ENCODE measurements at regions not wholly inside any gene's neighbourhood (a gene's known extent, or its start where the extent isn't known, plus 50 kb on each side); places are given as distances from the start of the nearest gene placed in this dataset.
A peak's percentile ranks its signal among the peaks of the same experiment; 100 is the strongest.

- Histone ChIP-seq H3K27ac (no peak overlapping the region), H3K36me3 (no peaks in the 10 kb centered on the region), H3K27me3 (no peaks in the 10 kb centered on the region), H3K9me3 (no peaks in the 10 kb centered on the region), H3K4me1 (no peaks in the 10 kb centered on the region), H3K4me3 (no peak overlapping the region)
- no peak for TF ChIP-seq CTCF (IDR thresholded peaks at IDR 0.05)
- DNase-seq (no peak), ATAC-seq (no peak)
- intact Hi-C loops (cut with DNase I) = no loop called here
Observed at GRCh38 chr2:57443086-57443485, 603.5 kb upstream of the VRK2 start.

GRCh38 chr2:57443973-57444521 lies 602.6 kb upstream of the VRK2 start:
- no peaks in the 10 kb centered on the region for H3K27me3 ChIP-seq
- ATAC-seq (peak; percentile 88), DNase-seq (no peak)
- no peaks in the 10 kb centered on the region for H3K36me3 ChIP-seq
- TF ChIP-seq CTCF (IDR thresholded peaks at IDR 0.05) = no peak
- no peaks in the 10 kb centered on the region for H3K4me1 ChIP-seq
- intact Hi-C loops (cut with DNase I) = no loop called here
- H3K9me3 ChIP-seq = no peaks in the 10 kb centered on the region
- H3K27ac ChIP-seq = no peak overlapping the region
- no peak overlapping the region for H3K4me3 ChIP-seq

- Histone ChIP-seq H3K9me3 (no peaks in the 10 kb centered on the region), H3K36me3 (no peaks in the 10 kb centered on the region), H3K27ac (no peak overlapping the region), H3K4me3 (no peak overlapping the region), H3K4me1 (no peaks in the 10 kb centered on the region), H3K27me3 (no peaks in the 10 kb centered on the region)
- intact Hi-C loops (cut with DNase I) = no loop called here
- DNase-seq (no peak), ATAC-seq (peak; percentile 38)
- no peak for TF ChIP-seq CTCF (IDR thresholded peaks at IDR 0.05)
Observed at GRCh38 chr2:57444752-57445430, 601.7 kb upstream of the VRK2 start.

- TF ChIP-seq CTCF (IDR thresholded peaks at IDR 0.05) = no peak
- Histone ChIP-seq H3K36me3 (no peaks in the 10 kb centered on the region), H3K27ac (no peak overlapping the region), H3K27me3 (no peaks in the 10 kb centered on the region), H3K4me1 (no peaks in the 10 kb centered on the region), H3K4me3 (no peak overlapping the region), H3K9me3 (no peaks in the 10 kb centered on the region)
- no peak for ATAC-seq
- DNase-seq = no peak
- intact Hi-C loops (cut with DNase I) = no loop called here
Observed at GRCh38 chr2:57448816-57449215, 597.8 kb upstream of the VRK2 start.

- DNase-seq (no peak), ATAC-seq (no peak)
- H3K27me3 ChIP-seq = no peaks in the 10 kb centered on the region
- H3K4me3 ChIP-seq = no peak overlapping the region
- H3K4me1 ChIP-seq = no peaks in the 10 kb centered on the region
- no peaks in the 10 kb centered on the region for H3K9me3 ChIP-seq
- no peak for TF ChIP-seq CTCF (IDR thresholded peaks at IDR 0.05)
- no peak overlapping the region for H3K27ac ChIP-seq
- intact Hi-C loops (cut with DNase I) = no loop called here
- no peaks in the 10 kb centered on the region for H3K36me3 ChIP-seq
Observed at GRCh38 chr2:57450170-57450569, 596.4 kb upstream of the VRK2 start.
